HepG2 (cell line): ENCODE measurements at regions not wholly inside any gene's neighbourhood (a gene's known extent, or its start where the extent isn't known, plus 50 kb on each side); places are given as distances from the start of the nearest gene placed in this dataset.

ENCODE experiments used
- ATAC-seq: fragments of 200-7000 bp; cut with Tn5 transposase; 3 replicates; pipeline ENCODE4 v1.9.1; 2020; ENCODE audit warnings: mild to moderate bottlenecking, moderate library complexity
- BruUV-seq: library from RNA; stranded (reverse); fragments of 400-500 nt; replicated peaks from 2 replicates; lab custom pipeline; 2021; lab: Mats Ljungman, UMichigan
- CTCF ChIA-PET: fragments of 300-600 bp; formaldehyde crosslinking; extraction: SDS; loops from one replicate; lab custom pipeline; 2021; ENCODE audit warnings: low total read pairs, inconsistent platforms, low intra/inter-chr PET ratio; lab: Yijun Ruan, JAX
- POLR2A ChIA-PET: fragments of 350-600 bp; sonication (Branson Sonifier 250); formaldehyde crosslinking; loops from one replicate; lab custom pipeline; 2020; ENCODE audit warnings: antibody characterized with exemption, inconsistent platforms; lab: Yijun Ruan, JAX
- DNase-seq: peaks from one replicate; pipeline ENCODE4 v3.0.0-alpha.2; 2015; ENCODE audit warnings: low spot score
- FAIRE-seq: peaks from 3 replicates; lab custom pipeline; 2011; peaks lifted over from hg19 to GRCh38; lab: Jason Lieb, UNC
- H2AFZ ChIP-seq: one replicate; pipeline ENCODE4 v1.6.1; 2011; ENCODE audit warnings: low read length, inconsistent platforms
- H3K27ac ChIP-seq: fragments of 300-600 bp; 3 replicates; pipeline ENCODE4 v1.8.0; 2011; ENCODE audit warnings: mixed run types, mild to moderate bottlenecking, mixed read lengths, low read length, inconsistent platforms; ENCODE audit not compliant: insufficient read depth; ENCODE audit errors: extremely low read length
- H3K27me3 ChIP-seq, 2 experiments: fragments of 200-600 bp in 1 of 2; 2 replicates in 1 of 2; 3 replicates in 1 of 2; pipeline versions ENCODE4 v1.6.0 to v1.8.0; 2011; ENCODE audit warnings: low read length in 2 of 2, mild to moderate bottlenecking in 2 of 2, moderate library complexity in 2 of 2, inconsistent platforms in 1 of 2; ENCODE audit not compliant: insufficient read depth in 2 of 2, control insufficient read depth in 1 of 2
- H3K36me3 ChIP-seq, 2 experiments: fragments of 200-600 bp in 1 of 2; replicated peaks in 1 of 2; 2 replicates in 1 of 2; 3 replicates in 1 of 2; pipeline versions ENCODE4 v1.5.1 to v1.8.0; 2011; ENCODE audit warnings: low read length in 2 of 2, inconsistent platforms in 1 of 2; ENCODE audit not compliant: insufficient read depth in 2 of 2, control insufficient read depth in 1 of 2
- H3K4me1 ChIP-seq: 2 replicates; pipeline ENCODE4 v1.5.1; 2012; ENCODE audit warnings: low read length, inconsistent platforms; ENCODE audit not compliant: insufficient read depth
- H3K4me2 ChIP-seq: 2 replicates; pipeline ENCODE4 v1.6.0; 2011; ENCODE audit warnings: low read depth, low read length, inconsistent platforms
- H3K4me3 ChIP-seq, 3 experiments: fragments of 200-600 bp in 1 of 3; sonication (generic), shearing (Covaris generic) in 1 of 3; replicated peaks in 1 of 3; 2 replicates each; pipeline ENCODE4 v1.5.1; 2011 to 2016; ENCODE audit warnings: low read length in 3 of 3, inconsistent platforms in 2 of 3, low read depth in 2 of 3, mild to moderate bottlenecking in 2 of 3, control low read depth in 1 of 3, mixed read lengths in 1 of 3; ENCODE audit not compliant: insufficient read depth in 1 of 3
- H3K79me2 ChIP-seq: one replicate; pipeline ENCODE4 v1.6.1; 2011; ENCODE audit warnings: low read length, inconsistent platforms; ENCODE audit not compliant: insufficient read depth
- H3K9ac ChIP-seq: 2 replicates; pipeline ENCODE4 v1.6.0; 2011; ENCODE audit warnings: mild to moderate bottlenecking, low read depth, low read length, inconsistent platforms; ENCODE audit not compliant: insufficient read depth
- H3K9me3 ChIP-seq: 2 replicates; pipeline ENCODE4 v1.5.1; 2012; ENCODE audit warnings: mild to moderate bottlenecking, low read length
- H4K20me1 ChIP-seq: 2 replicates; pipeline ENCODE4 v1.6.0; 2011; ENCODE audit warnings: inconsistent platforms, mild to moderate bottlenecking, low read length, moderate library complexity; ENCODE audit not compliant: insufficient read depth
- ARHGAP35 ChIP-seq: sonication (generic); formaldehyde crosslinking; IDR thresholded peaks from 2 replicates; pipeline ENCODE4 v1.9.0; 2022; ENCODE audit warnings: mild to moderate bottlenecking, inconsistent platforms, moderate library complexity, missing genetic modification reagents, borderline replicate concordance
- BRD4 ChIP-seq: sonication (generic); formaldehyde crosslinking; IDR thresholded peaks from 2 replicates; pipeline ENCODE4 v1.4.0; 2020; ENCODE audit warnings: missing genetic modification reagents
- HES4 ChIP-seq: sonication (generic); formaldehyde crosslinking; IDR thresholded peaks from 2 replicates; pipeline ENCODE4 v1.9.0; 2021; ENCODE audit warnings: mild to moderate bottlenecking, missing genetic modification reagents, borderline replicate concordance
- HMG20A ChIP-seq: IDR thresholded peaks from 2 replicates; pipeline ENCODE4 v1.6.1; 2016; ENCODE audit warnings: borderline replicate concordance
- MED8 ChIP-seq: sonication (generic); formaldehyde crosslinking; IDR thresholded peaks from 2 replicates; pipeline ENCODE4 v1.8.1; 2023; ENCODE audit warnings: mild to moderate bottlenecking, missing genetic modification reagents; ENCODE audit not compliant: insufficient replicate concordance
- NAIF1 ChIP-seq: sonication (generic); formaldehyde crosslinking; IDR thresholded peaks from 2 replicates; pipeline ENCODE4 v1.5.0; 2020; ENCODE audit warnings: mild to moderate bottlenecking, missing genetic modification reagents, borderline replicate concordance
- NCOR1 ChIP-seq: fragments of 200-600 bp; sonication (generic); IDR thresholded peaks from 2 replicates; pipeline ENCODE4 v1.7.0; 2017; ENCODE audit warnings: antibody characterized with exemption, low read length, borderline replicate concordance
- TOE1 ChIP-seq: sonication (generic); formaldehyde crosslinking; IDR thresholded peaks from 2 replicates; pipeline ENCODE4 v1.4.0; 2020; ENCODE audit warnings: mild to moderate bottlenecking, missing genetic modification reagents
- ZNF382 ChIP-seq: sonication (generic); formaldehyde crosslinking; IDR thresholded peaks from 2 replicates; pipeline ENCODE4 v1.5.0; 2020; ENCODE audit warnings: missing genetic modification reagents, mild to moderate bottlenecking, borderline replicate concordance
- ZNF879 ChIP-seq: sonication (generic); formaldehyde crosslinking; IDR thresholded peaks from 2 replicates; pipeline ENCODE4 v1.8.1; 2023; ENCODE audit warnings: missing genetic modification reagents
- WGBS: methylation state at CpG from one replicate; pipeline ENCODE4 v1.1.6; 2017; ENCODE audit warnings: low lambda C conversion rate; 5-methylcytosine and 5-hydroxymethylcytosine counted together
- in situ Hi-C: cut with HindIII; loops from 2 replicates; pipeline ENCODE4 v1.10.0; 2017; ENCODE audit warnings: low pct_unique_long_range_greater_than_20kb; ENCODE audit not compliant: extremely low pct_ligation_motif_present
- intact Hi-C: fragments of 100-400 bp; cut with micrococcal nuclease; formaldehyde crosslinking; loops from one replicate; pipeline ENCODE4 v1.10.0; 2022; ENCODE audit not compliant: unreplicated experiment
- TF ChIP-seq, protein P1 (sequence below): sonication (generic); formaldehyde crosslinking; IDR thresholded peaks from 2 replicates; pipeline ENCODE4 v1.8.0; 2022; ENCODE audit warnings: mild to moderate bottlenecking, missing genetic modification reagents, borderline replicate concordance
- TF ChIP-seq, protein P2 (sequence below): sonication (generic); formaldehyde crosslinking; IDR thresholded peaks from 2 replicates; pipeline ENCODE4 v1.4.0; 2020; ENCODE audit warnings: low read depth, mild to moderate bottlenecking, missing genetic modification reagents

DNA sequence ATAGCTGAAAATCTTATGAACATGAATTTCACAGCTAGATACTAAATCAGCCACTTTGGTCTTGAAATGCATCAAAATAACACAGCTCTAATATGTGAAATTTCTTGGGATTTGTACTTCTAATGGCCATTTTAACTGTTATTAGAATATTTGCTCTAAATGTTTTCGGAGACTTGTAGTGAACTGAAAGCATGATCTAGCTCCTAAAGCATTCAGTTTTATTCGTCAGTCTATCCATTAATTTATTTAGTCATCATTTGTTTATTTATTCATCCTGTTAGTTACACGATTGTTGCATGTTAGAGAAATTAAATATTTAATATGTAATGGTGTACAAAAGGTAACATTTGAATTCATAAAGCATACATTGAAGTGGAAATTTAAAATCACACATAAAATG, 1132.7 kb downstream of the SLITRK1 start (continued):
- TF ChIP-seq, protein P1, sequence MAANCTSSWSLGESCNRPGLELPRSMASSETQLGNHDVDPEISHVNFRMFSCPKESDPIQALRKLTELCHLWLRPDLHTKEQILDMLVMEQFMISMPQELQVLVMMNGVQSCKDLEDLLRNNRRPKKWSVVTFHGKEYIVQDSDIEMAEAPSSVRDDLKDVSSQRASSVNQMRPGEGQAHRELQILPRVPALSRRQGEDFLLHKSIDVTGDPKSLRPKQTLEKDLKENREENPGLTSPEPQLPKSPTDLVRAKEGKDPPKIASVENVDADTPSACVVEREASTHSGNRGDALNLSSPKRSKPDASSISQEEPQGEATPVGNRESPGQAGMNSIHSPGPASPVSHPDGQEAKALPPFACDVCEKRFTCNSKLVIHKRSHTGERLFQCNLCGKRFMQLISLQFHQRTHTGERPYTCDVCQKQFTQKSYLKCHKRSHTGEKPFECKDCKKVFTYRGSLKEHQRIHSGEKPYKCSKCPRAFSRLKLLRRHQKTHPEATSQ: no peak
- TF ChIP-seq ARHGAP35 (CRISPR knock-in tag): no peak

GRCh38 chr13:82747958-82748357, 1134.3 kb downstream of the SLITRK1 start:
- H3K4me1 ChIP-seq: no peaks in the 10 kb centered on the region
- no peaks in the 10 kb centered on the region for H3K79me2 ChIP-seq
- intact Hi-C loops: no loop called here
- no peak for FAIRE-seq
- in situ Hi-C loops: no loop called here
- no TSS peak for BruUV-seq
- no peak overlapping the region for H3K9ac ChIP-seq
- TF ChIP-seq MED8 (CRISPR knock-in tag): no peak
- TF ChIP-seq HMG20A (CRISPR knock-in tag): no peak
- no peak for TF ChIP-seq NAIF1
- TF ChIP-seq, protein P2, sequence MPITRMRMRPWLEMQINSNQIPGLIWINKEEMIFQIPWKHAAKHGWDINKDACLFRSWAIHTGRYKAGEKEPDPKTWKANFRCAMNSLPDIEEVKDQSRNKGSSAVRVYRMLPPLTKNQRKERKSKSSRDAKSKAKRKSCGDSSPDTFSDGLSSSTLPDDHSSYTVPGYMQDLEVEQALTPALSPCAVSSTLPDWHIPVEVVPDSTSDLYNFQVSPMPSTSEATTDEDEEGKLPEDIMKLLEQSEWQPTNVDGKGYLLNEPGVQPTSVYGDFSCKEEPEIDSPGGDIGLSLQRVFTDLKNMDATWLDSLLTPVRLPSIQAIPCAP: no peak
- TF ChIP-seq HES4 (CRISPR knock-in tag): no peak
- TF ChIP-seq BRD4 (CRISPR knock-in tag): no peak
- TF ChIP-seq ZNF382: no peak
- TF ChIP-seq ZNF879: no peak
- TF ChIP-seq TOE1 (CRISPR knock-in tag): no peak
- no peak for TF ChIP-seq NCOR1
- TF ChIP-seq, all 625 proteins: peak for 0
- no peak overlapping the region for H3K4me3 ChIP-seq
- no peak overlapping the region for H3K27ac ChIP-seq
- 3% methylated on average over 1 of the region's 1 CpG for WGBS
- DNase-seq: no peak
- H3K4me2 ChIP-seq: no peak overlapping the region
- ChIA-PET CTCF (no interaction called here), POLR2A (no interaction called here)
- ATAC-seq: no peak
- H3K36me3 ChIP-seq: no peaks in the 10 kb centered on the region
- H4K20me1 ChIP-seq: no peaks in the 10 kb centered on the region
- H3K27me3 ChIP-seq: no peaks in the 10 kb centered on the region
- H2AFZ ChIP-seq: no peak overlapping the region
- no peaks in the 10 kb centered on the region for H3K9me3 ChIP-seq
